Glomerular visceral epithelial cell (primary cell): ENCODE measurements at regions not wholly inside any gene's neighbourhood (a gene's known extent, or its start where the extent isn't known, plus 50 kb on each side); places are given as distances from the start of the nearest gene placed in this dataset.

ENCODE experiments used
- DNase-seq: peaks from one replicate; pipeline ENCODE4 v3.0.0-alpha.2; 2016; ENCODE audit errors: extremely low spot score

DNA sequence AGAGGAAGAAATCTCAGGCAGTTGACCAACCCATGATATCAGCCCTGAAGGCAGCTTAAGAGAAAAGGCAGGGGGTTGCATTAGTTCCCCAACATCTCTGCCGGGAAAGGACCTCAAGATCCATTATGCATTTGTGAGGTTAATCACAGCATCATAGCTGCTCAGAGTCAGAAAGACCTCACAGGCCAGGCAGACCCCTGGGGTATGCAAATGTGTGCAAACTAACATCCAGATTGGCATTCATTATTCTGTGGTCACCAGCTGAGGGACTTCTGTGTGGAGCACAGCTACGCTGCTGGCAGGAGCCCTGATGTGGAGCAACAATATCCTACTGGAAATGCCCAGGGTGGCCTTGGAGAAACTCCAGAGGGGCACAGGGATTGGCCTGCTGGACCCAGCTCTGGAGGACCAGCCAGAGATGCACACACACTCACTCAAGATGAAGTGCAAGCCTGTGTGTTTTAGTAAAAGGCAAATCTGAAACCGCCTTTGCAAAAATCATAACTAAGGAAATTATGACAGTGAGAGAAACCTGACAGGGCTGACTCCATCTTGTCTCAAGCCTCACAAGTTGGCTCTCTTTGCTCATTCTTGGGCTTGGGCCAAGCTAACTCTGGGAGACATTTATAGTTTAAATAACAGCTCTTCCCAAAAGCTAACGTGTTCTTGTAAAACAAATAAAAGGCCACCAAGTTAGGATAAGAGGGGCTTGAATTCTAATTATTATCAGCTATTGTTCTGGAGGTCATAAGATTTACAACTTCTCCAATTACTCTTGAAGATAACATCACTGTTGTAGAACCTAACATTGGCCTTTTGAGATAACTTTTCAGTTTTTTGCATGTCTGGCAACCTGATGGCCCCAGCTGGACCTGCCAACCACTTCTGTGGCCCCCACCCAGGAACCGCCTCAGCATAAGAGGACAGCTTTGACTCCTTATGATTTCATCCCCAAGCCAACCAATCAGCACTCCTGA is 257.1 kb downstream of the UACA start:
- no peak for DNase-seq

DNA sequence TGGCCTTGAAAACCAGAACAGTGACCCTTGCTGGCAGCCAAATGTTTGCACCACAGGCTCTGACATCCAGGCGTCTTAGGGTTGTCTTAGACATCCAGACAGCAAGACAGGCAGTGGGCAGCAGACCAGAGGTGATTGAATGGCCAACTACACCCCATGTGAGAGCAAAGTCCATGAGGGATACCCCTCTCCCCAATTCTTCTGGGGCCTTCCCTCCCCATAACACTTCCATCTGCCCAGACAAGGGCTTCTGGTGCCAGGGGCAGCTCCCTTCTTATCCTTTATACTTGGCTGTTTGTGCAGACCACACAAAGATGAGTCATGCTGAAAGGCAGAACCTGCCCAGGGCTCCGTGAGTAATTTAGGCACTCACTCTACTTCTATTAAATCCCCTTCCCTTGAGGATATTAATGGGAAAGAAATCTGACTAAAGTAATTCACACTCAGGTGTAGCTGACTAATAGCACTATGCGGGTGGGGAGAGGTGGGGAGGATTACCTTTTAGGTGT is 257.9 kb downstream of the UACA start:
- peak; percentile 87 for DNase-seq

DNA sequence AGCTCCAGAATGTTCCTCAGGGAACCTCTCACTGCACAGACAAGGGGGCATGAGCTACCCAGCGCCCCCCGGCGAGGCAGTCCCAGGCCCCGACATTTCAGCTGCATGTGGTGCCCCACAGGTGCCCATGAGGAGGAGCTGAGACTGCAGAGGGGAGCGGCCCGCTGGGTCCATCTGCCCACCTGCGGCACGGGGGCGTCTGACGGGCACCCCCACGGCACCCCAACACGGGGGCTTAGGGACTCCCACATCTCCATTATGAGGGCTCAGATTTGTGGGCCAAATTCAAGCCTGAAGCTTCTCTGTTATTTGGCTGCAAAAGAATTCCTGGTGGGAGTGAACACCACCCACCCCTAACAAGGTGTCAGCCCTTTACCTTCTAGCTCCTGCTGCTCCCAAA is 258.4 kb downstream of the UACA start:
- DNase-seq, result no peak

DNA sequence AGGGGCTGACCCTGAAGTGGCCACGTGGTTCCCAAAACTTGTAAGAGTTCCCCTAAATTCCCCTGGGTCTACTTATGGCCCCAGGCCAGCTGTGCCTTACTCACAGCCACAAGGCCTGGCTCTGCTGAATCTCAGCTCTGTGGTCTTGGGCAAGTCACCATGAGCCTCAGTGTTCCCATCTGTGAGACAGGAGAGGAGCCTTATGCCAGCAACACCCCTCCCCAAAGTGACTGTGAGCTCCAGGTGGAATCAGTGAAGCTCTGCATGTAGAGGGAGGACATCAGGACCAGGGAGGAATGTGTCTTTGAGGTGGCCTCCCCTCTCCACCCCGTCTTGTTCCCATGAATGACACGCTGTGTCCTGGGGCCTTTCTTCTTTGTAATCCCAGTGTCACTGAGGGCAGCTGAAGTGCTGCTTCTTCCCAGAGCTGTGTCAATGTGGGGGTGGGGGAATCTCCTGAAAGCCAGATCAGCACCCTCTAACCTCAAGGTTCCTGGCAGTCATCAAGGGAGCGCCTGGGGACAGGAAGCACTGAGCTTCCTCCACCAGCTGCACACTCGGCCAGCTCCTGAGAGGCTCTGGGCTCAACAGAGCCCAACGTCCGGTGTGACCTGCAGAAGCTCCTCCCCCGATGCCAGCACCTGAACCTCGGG is 258.9 kb downstream of the UACA start:
- DNase-seq, result peak; percentile 72

DNA sequence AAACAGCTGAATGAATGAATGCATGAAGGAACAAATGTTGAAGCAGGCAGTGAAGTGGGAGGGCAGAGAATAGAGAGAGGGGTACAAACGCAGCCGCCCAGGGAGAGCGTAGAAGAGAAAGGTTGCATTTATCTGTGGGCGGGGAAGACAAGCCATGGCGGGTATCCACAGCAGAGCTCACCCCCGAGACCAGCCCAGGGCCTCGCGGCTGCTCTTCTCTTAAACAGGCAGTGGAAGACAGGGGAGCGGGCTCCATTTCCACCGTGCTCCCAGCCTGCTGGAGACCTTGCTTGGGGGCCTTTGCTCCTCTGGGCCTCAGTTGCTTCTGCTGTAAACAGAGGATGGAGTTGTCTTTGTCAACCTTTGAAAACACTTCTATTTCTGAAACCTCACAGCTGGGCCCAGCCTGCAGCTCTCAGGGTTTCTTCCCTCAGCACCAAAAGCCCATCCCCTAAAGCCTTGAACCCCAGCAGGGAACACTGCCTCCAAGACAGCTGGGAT is 259.5 kb downstream of the UACA start:
- DNase-seq, result no peak

DNA sequence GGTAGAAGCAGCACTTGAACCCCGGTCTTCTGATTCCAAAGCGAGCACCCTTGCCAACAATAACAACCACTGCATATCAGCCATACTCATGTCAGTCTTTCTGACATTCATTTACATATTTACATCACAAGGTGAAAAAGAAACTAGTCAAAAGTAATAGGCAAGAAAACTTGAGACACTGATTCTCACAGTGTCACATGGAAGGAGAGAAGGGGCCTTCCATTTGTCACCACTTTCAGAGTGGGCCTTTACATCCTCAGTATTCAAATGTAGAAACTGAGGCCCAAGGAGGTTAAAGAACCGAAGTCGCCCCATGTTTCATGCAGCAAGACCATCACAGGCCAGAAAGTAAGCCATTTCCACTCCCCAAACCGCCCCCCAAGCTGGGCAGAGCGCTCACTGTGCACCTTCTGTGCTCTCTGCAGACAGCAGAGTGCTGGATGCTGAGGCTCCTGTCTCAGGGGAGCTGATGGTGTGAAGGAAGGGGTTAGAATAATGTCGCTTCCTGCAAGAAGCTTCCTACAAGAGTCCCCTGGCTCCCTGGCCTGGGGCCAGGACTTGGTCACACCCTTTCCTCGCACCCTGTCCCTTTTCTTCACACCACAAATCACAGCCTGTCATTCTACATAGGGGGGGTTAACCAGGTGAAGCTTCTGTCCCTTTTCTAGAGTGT is 260.1 kb downstream of the UACA start:
- DNase-seq, result no peak

DNA sequence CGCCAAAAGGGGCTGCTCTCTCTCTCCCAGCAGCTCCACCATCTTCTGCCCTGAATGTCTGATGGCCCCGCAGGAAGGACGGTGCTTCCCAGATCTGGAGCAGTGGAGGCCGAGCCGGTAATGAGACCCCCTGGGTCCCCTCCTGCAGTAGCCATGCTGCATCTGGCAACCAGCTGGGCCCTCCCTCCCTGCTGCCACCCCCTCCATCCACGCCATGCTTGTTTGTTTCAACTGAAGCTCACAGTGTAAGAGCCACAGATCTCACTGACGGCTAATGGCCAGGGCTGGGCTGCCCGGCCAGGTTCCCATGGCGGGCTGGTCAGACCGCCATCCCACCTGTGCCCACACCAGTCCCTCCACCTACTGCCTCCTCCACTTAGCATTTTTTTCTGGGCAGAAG is 260.8 kb downstream of the UACA start:
- no peak for DNase-seq

DNA sequence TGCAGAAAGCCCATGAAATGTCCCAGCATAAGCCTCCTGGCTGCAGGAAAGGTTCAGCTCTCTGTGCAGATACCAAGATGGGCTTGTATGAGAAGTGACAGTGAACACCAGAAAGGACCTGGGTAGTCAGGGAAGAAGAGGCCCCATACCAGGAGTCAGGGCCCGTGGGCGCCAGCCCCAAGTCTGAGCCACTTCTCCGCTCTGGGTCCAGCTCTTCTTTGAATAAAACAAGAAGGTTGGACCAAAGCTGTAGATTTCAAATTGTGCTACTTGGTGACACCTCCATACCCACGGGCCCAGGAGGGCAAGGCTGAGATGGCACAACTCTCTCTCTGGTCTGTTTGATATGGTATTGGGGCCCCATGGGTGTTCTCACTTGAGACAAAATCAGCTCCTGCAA is 261.5 kb downstream of the UACA start:
- no peak for DNase-seq

DNA sequence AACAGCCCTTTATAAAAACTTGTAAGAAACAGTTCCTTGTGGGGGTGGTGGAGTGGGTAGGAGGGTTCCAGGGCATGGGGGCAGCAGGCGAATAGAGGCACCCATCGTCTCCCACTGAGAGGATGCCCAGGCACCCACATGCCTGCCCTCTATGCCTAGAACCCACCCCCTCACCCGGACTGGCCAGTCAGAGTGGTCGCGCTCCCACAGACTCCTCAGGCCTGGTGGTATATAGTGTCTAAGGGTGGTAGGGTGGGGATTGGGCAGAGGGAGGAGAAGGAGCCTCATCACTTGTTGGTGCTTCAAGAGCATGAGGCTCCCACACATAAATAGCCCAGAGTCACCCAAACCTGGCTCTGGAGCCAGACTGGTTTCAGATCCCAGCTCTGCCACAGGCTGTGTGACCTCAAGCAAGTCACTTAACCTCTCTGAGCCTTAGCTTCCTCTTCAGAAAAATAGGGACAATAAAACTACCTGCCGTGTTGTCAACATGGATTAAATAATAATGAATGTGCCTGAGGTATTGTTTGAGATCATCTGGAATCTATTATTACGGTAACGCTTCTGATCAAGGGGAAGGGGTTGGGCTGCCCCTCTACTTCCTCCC is 262.1 kb downstream of the UACA start:
- no peak for DNase-seq

DNA sequence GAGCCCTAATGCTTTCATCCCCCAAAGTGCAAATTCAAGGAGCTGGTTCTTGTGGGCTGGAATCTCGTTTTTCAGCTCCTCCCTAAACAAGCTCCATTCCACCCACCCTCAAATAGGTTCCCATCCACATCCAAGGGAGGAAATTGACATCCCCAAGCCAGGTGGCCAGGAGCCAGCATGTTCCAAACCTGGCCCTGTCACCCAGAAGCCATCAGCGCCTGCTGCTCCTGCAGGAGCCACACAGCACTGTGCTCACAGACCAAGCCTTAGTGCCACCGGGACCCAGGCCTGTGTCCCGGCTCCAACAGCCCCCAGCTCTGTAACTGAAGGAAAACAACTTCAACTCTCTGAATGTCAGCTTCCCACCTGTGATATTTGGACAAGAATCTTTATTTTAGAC is 263.6 kb downstream of the UACA start:
- DNase-seq, result no peak

DNA sequence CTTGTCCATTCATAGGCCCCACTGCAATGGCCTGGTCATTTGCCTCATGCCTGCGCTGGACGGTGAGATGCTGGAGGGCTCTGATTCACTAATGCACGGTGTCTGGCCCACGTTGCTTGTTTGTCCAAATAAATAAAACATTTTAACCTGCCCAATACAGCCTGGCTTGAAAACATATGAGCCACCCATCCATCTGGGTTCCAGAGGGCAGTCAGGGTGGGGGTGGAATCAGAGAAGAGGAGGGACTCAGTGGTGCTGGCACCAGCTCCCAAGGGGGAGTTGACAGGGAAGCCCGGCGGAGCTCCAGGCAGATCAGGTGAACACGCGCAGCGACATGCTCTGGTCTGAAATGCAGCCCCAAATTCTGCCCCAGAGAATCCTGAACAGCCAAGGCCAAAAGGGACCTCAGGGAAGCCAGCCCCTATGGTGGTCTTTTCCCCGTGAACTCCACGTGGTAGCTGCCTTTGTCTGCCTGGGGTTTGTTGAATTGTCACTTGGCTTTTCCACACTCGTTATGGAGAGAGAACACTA is 265.2 kb downstream of the UACA start:
- DNase-seq, result no peak

DNA sequence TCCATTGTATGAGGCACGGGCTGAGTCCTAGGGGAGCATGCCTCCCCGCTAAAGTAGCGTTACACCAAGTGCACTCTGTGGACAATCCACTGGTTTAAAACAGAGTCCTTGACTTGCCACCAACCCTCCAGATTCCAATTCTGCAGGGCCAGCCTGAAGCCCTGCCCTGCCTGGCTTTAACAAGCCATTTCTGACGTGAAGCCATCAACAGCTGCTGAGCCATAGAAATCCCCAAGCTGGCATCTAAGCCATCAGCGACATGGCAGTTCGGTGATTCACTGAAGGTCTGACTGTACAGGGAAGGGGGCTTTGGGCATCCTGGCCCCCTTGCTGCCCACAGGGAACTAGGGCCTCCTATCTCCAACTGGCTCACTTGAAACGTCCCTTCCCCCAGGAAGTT is 265.7 kb downstream of the UACA start:
- no peak for DNase-seq

DNA sequence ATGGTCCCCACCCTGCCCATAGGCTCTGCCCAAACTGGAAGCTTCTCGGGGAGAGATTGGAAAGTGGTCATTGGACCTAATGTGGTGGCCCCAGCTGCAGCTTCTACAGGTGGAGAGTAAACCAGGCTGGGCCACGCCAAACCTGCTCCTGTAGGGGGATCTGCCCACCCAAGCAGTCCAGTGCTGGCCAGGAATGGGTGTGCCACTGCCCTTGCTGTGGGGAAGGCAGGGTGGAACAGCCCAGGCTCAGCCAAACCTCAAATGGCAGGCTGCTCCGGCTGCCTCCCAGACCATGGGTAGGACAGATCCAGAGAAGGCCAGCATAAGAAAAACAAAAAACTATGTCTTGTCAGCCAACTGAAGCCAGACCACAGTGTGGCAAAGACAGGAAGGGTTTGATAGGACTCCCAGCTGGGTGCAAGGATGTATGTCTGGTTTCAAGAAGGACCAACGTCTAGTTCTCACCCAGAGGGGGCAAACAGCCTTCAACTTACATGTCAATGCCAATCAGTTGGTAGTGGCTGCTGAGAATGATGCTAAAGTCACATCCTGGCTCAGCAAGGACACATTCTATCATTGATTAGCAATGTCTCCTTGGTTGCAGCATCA is 267.3 kb downstream of the UACA start:
- DNase-seq, result no peak

DNA sequence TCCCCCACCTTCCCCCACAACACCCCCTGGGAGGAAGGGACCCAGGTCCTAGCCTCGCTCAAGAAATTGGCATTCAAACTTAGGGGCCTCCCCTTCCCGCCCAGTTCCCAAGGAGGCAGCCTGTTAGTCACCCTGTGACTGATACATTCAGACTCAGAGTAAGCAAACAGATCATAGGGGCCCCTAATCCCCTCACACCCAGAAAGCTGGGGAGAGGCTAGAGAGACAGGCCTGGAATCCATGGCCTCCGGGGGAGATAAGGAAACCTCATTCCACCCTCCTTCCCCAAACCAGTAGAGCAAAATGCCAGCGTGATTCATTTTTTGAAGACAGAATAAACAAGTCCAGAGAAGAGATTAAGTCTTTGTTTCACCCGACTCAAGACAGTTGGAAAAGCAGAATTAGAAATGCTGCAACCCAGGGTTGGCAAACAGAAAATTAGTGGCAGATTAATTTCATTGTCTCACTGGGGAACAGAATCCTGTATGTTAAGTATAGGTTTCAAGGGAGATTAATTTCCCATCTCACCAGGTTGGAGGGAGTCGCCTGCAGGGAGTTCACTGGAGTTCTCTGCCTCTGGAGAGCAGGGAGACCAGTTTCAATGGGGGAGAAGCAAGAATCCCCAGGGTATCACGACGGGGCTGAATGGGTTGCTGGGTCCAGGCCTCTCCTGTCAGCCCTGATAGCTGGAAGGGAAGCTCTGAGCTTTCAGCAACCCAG is 268.3 kb downstream of the UACA start:
- DNase-seq, result peak; percentile 96

DNA sequence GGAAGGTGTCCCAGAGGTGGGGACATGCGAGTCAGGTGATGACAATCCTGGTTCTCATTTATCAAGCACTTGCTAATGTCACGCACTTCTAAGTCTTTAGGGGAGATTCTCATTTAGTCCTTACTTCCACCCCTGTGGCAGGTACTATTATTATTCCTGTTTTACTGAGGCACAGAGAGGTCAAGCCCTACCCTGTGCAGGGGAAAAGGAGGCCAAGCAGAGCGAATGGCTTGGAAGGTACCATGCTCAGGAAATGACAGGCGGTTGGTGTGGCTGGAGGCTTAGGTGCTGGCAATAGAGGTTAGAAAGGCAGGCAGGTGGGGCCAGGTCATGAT is 268.9 kb downstream of the UACA start:
- no peak for DNase-seq

DNA sequence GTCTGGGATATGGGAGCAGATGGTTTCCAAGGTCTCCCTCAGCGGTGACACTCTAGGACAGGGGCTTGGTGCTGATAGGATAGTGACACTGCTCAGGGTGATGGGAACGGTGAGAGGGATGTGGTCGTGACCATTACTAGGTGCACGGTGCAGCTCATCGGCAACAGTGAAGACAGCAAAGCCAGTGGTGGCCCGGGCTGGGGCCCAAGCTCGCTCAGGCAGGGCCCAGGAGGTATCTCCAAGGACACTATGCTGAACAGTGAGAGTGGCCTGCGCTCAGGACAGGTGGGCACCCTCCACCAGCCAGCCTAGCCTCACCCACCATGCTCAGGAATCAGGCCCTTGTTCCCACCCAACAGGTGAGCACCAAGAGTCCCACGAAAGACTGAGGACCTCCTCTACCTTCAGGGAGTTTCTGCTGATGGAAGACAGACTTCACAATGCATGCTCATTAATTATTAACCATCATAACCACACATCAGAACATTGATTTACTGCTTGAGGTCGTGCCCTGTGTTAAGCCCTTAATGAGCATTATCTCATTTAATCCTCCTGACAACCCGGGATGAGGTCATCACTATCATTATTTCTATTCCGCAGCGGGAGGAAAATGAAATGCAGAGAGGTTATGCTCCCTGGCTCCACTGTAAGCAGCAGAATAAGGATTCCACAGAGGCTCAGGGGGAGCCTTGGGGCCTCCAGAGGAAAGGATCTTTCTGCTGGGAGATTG is 269.4 kb downstream of the UACA start:
- DNase-seq, result peak; percentile 94

DNA sequence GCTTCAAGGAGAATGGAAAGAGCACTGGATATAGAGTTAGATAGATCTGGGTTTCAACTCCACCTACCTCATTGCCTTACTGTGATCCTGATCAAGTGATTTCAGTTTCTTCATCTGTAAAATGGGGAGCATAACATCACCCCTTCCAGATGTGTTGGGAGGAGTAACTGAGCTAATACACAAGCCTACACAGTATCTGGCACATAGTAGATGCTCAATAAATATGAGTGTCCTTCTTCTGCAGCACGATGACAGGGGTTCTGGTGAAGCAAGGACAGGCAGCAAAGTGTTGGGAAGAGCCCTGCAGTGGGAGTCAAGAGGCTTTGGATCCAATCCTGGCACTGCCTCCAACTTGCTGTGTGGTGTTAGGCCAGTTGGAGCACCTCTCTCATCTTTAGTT is 270.0 kb downstream of the UACA start:
- no peak for DNase-seq

DNA sequence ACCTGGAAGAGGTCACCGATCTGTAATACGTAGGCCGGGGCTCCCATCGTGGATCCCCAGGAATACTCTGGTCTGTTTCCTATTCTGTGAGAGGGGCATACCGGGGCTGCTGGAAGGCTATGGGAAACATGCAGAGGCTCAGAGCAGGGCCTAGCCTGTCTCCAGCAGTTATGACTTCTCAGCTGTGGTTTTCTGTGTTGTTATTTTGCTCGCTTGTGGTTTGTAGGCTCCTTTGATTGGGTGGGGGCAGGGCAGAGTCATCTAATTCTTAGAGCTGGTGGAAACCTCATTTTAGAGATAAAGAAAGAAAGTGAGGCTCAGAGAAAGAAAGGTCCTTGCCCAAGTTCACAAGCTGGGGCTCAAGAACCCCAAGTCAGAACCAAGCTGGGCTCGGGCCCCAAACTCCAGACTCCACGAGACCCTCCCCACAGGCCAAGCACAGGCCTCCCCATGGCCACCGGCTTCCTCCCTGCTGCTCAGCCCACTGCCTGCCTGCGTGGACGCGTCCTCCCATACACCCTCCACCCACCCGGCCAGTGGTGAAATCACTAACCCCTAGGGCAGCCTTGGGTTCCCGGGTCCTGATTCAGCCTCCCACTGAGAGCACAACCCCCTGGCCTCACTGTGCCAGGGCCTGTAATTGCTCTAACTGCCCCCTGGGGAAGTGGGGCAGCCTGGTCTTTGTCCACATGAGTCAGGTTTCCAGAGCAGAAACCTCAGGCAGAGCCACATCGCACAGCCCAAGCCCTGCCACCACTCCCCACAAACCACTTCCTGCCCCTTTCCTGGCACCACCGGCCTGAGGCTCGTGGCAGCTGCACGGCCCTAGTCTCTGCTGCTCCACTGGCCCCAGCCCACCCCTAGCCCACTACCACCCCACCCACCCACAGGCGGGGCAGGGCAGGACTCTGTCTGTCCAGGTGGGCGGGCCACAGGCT is 270.8 kb downstream of the UACA start:
- peak; percentile 99 for DNase-seq

DNA sequence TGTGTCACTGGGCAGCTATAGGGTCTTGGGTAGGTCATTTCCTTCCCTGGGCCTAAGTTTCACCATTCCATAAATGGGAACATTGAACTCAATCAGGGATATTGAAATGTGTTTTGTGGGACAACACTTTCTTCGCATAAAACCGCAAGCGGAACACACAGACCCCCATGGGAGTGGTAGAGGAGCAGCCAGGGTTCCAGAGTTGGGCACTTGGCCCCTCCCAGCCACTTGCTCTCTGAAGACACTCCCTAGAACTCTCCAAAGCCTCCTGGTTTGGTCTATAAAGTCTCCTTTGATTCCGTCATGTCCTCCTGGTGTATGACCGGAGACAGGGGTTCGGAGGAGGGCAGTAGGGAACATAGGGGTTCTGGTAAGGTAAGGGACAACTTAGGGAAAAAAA is 271.7 kb downstream of the UACA start:
- DNase-seq, result no peak
